DND-41 (cell line): ENCODE measurements at regions not wholly inside any gene's neighbourhood (a gene's known extent, or its start where the extent isn't known, plus 50 kb on each side); places are given as distances from the start of the nearest gene placed in this dataset.

Source experiments
- EZH2 ChIP-seq: IDR thresholded peaks from 3 replicates; pipeline ENCODE4 v1.6.1; 2012; ENCODE audit warnings: borderline replicate concordance, low read depth, mild to moderate bottlenecking, moderate library complexity, low read length, inconsistent platforms; ENCODE audit not compliant: severe bottlenecking
- TF ChIP-seq, protein P1 (sequence below): IDR thresholded peaks from 2 replicates; pipeline ENCODE4 v1.5.1; 2012; ENCODE audit warnings: borderline replicate concordance, low read length, moderate library complexity, mild to moderate bottlenecking; ENCODE audit not compliant: poor library complexity, severe bottlenecking; ENCODE audit errors: extremely low read depth

DNA sequence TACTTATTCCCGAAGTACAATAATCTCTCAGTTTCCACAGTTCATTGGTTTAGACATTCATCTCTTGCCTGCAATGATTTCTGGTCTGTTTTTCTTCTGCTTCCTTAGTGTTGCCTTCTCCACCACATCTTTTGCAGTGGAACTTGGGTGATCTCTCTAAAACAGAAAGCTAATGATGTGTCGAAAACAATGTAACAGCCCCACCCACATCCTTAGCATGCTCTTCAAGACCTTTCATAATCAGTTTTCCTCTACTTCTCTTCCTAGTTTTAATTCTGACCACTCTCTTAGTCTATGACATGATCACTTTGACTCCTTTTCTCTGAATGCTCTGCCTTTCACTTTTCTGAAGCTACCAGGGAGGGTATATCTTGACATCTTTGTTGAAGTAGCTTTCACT lies 1007.9 kb upstream of the CITED2 start:
- TF ChIP-seq, protein P1, sequence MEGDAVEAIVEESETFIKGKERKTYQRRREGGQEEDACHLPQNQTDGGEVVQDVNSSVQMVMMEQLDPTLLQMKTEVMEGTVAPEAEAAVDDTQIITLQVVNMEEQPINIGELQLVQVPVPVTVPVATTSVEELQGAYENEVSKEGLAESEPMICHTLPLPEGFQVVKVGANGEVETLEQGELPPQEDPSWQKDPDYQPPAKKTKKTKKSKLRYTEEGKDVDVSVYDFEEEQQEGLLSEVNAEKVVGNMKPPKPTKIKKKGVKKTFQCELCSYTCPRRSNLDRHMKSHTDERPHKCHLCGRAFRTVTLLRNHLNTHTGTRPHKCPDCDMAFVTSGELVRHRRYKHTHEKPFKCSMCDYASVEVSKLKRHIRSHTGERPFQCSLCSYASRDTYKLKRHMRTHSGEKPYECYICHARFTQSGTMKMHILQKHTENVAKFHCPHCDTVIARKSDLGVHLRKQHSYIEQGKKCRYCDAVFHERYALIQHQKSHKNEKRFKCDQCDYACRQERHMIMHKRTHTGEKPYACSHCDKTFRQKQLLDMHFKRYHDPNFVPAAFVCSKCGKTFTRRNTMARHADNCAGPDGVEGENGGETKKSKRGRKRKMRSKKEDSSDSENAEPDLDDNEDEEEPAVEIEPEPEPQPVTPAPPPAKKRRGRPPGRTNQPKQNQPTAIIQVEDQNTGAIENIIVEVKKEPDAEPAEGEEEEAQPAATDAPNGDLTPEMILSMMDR: no peak
- TF ChIP-seq EZH2: no peak
